Left ventricle myocardium superior (tissue), 1 donor: ENCODE measurements at regions not wholly inside any gene's neighbourhood (a gene's known extent, or its start where the extent isn't known, plus 50 kb on each side); places are given as distances from the start of the nearest gene placed in this dataset.
"Not testable (repeated sequence)": the region's sequence is repeated elsewhere in the genome, so short reads cannot be mapped to it uniquely, and the experiment has no call there.

ENCODE experiments used
- ATAC-seq: fragments of 200-7000 bp; cut with Tn5 transposase; one replicate; pipeline ENCODE4 v1.9.1; 2020; ENCODE audit warnings: mild to moderate bottlenecking, moderate library complexity
- DNase-seq: peaks from one replicate; pipeline ENCODE4 v3.0.0-alpha.2; 2020
- intact Hi-C: fragments of 100-400 bp; cut with micrococcal nuclease; formaldehyde crosslinking; loops from one replicate; pipeline ENCODE4 v1.11.0; 2022
- donor health status: DM: no; HTN: yes; CAD: no; lungs with severe emphysema.

DNA sequence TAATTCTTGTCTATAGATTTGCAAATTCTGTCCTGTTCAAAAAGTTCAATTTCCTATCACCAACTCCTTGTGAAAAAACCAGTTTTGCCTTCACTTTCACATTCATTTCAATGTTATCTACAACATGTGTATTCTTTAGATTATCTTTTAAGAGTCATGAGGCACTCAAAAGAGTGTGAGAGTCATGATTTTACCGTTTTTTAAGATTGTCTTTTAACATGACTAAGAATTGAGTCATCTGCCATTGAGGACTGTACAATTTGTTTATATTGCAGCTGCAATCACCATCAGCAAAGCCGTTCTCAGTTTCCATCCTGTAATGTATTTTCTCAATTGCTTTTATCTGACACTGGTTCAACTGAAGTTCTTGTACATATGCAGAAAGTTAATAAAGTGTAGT is 275.8 kb downstream of the LNPK start:
- ATAC-seq (no peak), DNase-seq (no peak)
- intact Hi-C loops = no loop called here

DNA sequence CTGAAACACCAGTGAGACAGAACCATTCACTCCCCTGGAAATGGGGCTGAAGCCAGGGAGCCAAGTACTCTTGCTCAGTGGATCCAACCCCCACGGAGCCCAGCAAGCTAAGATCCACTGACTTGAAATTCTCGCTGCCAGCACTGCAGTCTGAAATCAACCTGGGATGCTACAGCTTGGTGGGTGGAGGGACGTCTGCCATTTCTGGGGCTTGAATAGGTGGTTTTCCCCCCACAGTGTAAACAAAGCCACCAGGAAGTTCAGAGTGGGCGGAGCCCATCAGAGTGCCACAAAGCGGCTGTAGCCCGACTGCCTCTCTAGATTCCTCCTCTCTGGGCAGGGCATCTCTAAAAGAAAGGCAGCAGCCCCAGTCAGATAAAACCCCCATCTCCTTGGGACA is 292.8 kb downstream of the LNPK start:
- ATAC-seq (no peak), DNase-seq (no peak)
- intact Hi-C loops = no loop called here

DNA sequence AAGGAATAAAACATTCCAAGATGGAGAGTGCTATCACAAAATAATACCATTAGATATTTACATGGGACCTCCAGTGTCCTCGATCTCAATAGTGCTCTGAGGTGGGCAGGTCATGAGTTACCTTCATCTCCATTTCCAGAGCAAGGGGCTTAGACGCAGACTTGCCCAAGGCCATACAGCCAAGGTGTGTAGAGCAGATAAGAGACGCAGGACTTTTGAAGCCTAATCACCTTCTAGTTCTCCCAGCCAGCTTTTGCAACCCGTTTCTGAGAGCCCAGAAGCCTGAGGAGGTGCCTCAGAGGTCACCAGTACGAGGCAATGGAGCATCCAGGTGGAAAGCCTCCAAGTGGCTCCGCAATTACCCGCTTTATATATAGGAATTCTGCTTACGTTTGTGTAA is 294.7 kb downstream of the LNPK start:
- ATAC-seq = no peak
- DNase-seq = no peak
- intact Hi-C loops = no loop called here

DNA sequence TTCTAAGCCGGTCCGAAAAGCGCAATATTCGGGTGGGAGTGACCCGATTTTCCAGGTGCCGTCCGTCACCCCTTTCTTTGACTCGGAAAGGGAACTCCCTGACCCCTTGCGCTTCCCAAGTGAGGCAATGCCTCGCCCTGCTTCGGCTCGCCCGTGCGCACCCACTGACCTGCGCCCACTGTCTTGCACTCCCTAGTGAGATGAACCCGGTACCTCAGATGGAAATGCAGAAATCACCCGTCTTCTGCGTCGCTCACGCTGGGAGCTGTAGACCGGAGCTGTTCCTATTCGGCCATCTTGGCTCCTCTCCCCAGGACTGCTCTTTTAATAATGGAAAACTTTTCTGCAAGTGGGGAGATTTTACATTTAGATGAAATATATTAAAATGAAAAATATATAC is 297.5 kb downstream of the LNPK start:
- DNase-seq, intact Hi-C loops, ATAC-seq: not testable (repeated sequence)

DNA sequence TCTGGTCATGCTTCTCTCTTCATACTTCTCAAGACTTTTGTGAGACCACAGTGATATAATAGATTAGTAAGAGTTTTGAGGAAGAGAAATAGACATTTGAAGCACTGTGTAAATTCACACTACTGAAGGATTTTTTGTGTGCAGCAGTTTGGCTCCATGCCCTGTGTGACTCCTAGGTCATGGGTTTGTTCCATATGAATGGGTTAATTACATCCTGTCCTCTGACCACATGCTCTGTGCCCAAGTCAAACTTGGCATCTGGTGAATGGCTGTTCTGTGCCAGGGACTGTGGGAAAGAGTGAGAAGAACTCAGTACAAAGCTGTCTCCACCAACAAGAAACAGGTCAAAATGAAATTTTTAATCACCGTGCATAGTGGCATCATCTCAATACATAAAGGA is 304.0 kb downstream of the LNPK start:
- ATAC-seq = no peak
- DNase-seq = no peak
- intact Hi-C loops = no loop called here

DNA sequence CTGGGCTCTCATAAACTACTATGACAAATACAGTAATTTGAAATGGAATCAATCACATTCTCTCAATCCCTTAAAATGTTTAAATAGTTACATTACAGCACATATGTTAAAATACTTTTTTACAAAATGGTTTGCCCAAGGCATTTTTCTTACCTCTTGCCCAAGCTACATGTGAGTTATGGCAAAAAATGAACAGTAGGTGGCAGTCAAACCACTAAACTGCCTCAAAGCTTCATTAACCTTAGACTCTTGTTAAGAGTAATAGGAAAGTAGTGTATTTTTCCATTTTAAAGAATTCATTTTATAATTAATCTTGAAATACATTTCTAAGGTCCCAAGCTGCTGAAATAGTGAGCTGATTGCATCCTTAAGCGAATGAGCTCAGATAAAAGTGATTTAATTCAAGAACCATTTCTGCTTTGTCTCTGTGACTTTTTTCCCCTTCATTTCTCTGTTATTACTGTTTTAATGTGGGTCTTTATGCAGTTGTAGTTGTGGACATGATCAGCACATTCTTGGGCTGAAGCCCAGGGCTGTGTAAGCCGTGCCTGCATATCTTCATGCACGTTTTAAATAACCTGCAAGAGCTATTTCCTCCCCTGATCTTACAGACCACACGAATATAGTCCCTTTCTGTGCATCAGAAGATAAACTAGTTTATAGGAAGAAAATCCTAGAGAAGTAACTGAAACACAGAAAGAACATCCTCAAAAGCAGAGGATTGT is 311.8 kb downstream of the LNPK start:
- peak; percentile 53 for ATAC-seq
- DNase-seq = no peak
- intact Hi-C loops = no loop called here

DNA sequence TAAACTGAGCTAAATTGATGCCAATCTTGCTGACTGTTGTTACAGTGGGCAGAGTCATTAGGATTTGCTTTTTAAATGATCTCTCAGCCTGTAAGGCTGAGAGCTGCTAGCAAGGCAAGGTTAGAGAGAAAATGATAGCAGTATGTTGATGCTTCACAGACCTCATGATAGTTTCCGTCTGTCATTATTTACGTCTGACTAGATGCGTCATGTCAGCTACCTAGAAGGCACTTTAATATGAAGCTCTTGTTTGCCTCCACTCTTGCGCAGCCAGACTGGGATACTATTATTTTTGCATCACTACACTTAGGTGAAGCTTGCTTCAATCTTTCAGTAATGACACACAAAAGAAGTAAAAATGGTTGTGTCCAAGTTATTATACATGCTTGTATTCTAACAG is 313.8 kb downstream of the LNPK start:
- ATAC-seq (no peak), DNase-seq (no peak)
- intact Hi-C loops = no loop called here

DNA sequence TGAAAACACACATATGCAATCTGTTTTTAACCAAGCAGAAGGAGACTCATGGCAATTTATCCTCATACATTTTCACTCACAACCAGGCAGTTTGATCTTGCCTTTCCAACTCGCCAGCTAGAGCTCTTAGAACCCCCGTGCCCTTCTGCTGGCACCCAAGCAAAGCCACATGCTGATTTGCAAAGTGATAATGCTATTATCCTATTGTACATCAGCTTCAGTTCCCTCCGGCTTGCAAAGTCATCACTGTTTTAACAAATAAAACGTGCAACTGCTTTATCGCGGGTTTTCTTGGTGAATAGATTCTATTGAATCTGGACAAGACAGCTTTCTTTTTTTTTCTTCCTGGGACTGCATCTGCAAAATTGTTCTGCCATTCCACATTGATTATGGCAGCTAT is 314.6 kb downstream of the LNPK start:
- DNase-seq (no peak), ATAC-seq (no peak)
- intact Hi-C loops = no loop called here

DNA sequence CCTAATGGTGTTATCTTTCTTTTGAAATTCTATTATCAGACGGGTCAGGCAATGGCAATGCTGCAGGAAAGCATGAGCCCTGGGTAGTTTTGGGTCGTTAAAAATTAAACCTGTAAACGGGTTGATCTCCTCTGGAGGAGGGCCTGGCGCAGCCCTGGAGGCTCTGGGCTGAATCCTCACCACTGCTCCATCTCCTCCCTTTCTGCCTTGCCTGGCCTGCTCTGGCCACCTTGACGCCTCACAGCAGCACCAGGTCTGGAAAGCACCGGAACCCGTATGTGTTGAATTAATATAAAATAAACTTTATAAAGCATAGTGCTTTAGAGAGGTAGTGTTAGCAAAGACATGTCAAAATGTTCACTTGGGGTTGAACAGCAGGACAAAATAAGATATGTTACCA is 316.1 kb downstream of the LNPK start:
- intact Hi-C loops = no loop called here
- no peak for ATAC-seq

DNA sequence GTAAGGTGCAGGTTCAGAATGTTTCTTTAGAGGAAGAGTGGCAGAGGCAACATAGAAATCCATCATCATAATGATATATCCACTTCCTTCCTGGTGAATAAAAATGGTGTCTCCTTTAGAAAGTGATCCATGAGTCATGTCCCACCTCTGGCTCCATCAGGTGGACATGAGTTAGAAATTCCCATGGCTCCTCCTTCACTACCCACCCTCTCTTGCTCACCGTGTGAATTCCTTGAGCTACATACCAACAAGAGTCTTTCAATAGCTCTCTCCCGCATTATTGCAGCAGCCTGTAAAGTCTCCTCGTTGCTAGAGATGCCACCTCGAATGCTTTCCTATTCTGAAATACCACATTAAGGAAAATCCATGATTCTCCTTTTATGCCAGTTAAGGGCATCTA is 317.6 kb downstream of the LNPK start:
- DNase-seq = no peak
- ATAC-seq = no peak
- intact Hi-C loops = loop anchor here (5.0 kb wide), 1 partner anchor 403 kb away; no protein-coding TSS in a partner anchor

More for the DNA sequence above, 316.1 kb downstream of the LNPK start:
- no peak for DNase-seq

DNA sequence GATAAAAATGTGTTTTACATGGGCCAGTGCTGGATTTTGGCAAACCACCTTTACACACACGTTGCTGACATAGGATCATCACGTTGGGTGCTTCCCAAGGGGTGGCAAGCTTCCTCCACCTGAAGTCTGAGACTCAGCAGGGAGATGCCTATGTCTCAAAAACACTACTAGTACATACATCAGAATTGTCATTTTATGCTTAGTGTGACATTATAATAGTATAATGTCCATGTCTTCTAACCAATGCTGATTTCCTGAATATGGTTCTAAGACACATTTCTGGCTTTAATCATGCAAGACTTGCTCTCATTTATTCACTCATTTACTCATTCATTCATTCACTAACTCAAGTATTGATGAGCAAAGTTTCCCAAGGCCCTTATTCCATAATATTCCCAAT is 322.3 kb downstream of the LNPK start:
- DNase-seq = no peak
- ATAC-seq = no peak
- intact Hi-C loops = loop anchor here (5.0 kb wide), 1 partner anchor 408 kb away; no protein-coding TSS in a partner anchor

DNA sequence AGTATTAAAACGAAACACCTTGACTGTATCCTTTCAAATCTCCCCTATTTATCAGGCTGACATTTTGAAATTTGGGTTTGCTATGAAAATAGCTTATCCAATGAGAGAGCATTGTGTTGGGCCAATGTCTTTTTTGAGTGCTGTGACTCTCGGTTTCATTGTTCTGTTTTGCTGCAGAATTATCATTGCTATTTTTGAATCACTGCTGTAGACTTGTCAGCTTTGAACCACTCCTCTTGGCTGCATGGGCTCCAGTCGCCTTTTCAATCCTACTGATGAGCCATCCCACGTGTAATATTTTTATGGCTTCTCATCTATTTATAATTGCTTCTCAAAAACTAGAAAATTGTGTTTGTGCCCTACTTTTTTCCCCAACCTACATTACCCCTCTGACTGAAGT is 322.8 kb downstream of the LNPK start:
- DNase-seq (no peak), ATAC-seq (no peak)
- intact Hi-C loops = no loop called here

DNA sequence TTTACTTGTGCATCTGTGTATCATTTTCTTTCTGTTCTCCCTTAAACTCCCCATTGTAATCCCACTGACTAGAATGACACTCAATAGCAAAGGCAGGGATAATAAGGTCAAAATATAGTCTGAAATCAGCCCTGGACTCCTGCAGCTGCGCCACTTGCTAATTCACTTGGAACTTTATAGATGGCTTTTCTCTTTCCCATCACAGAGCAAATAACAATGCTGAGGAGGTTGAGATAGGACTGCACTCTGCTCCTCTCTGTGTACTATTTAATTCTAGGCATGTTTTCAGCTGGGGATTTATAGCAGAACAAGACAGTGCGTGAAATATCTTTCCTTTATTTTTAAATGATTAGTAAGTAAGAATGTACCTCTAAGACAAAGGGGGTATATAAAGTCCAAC is 324.2 kb downstream of the LNPK start:
- no peak for DNase-seq
- no peak for ATAC-seq
- intact Hi-C loops = no loop called here

DNA sequence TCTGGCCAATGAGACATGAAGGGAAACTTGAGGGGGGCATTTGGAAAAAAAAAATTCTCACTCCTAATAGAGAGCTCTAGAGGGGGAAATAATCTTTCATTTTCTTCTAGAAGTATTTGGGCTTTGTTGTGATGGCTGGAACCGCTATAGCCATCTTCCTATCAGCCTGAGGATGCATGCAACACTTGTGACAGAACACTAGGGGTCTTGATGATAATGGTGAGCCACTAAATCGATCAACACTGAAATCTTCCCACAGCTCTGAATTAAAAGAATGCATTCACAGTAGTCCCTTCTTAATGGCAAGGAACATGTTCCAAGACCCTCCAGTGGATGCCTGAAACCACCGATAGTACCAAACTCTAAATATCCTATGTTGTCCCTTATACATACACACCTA is 325.3 kb downstream of the LNPK start:
- no peak for ATAC-seq
- intact Hi-C loops = no loop called here
- DNase-seq = no peak

DNA sequence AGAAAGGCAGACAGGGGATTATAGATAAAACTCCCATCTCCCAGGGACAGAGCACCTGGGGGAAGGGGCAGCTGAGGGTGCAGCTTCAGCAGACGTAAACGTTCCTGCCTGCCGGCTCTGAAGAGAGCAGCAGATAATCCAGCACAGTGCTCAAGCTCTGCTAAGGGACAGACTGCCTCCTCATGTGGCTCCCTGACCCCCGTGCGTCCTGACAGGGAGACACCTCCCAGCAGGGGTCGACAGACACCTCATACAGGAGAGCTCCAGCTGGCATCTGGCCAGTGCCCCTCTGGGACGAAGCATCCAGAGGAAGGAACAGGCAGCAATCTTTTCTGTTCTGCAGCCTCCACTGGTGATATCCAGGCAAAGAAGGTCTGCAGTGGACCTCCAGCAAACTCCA is 333.3 kb downstream of the LNPK start:
- intact Hi-C loops, ATAC-seq: not testable (repeated sequence)
- peak; percentile 18 for DNase-seq

DNA sequence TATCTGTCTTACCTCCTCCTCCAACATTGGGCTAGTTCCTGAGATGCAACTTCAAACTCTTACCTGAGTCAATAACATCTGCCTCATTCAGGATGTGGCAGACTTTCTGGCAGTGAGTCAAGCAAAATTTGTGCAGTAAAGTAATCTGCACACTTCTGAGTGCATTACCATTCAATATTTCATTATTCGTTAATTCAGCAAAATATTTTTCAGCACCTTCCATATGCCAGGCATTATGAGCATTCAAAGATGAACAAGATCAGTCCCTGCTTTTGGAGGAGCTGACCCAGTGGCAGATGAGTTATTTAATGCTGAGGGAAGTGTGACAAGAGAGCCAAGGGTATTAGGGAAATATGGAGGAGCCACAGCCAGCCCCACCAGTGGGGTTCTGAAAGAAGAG is 339.7 kb downstream of the LNPK start:
- intact Hi-C loops = no loop called here
- DNase-seq = no peak

DNA sequence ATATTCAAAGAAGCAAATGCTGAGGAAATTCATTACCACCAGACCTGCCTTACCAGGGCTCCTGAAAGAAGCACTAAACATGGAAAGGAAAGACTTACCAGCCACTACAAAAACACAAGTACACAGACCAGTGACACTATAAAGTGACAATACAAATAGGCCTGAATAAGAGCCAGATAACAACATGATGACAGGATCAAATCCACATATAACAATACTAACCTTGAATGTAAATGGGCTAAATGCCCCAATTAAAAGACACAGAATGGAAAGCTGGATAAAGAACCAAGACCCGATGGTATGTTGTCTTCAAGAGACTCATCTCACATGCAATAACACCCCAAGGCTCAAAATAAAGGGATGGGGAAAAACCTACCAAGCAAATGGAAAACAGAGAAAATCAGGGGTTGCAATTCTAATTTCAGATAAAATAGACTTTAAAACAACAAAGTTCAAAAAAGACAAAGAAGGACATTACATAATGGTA is 353.4 kb downstream of the LNPK start:
- DNase-seq = no peak
- no peak for ATAC-seq
- intact Hi-C loops = no loop called here

More for the DNA sequence above, 339.7 kb downstream of the LNPK start:
- no peak for ATAC-seq

DNA sequence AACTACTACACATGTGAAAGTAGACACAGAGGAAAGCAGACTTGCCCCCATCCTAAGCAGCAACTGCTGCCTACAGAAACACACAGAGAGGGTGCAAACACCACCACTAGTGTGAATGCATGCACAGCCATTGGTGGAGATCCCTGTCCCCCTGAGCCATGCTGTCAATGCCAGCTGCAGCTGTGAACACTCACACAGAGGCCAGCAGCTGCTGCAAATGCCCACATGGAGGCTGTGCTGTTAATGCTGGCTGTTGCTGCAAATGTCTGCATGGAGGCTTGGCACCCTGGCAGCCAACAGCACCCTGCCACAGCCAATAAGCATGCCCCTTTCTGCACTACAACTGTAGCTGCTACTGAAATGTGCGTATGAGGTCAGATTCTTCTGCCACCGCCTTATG is 355.0 kb downstream of the LNPK start:
- DNase-seq = no peak
- ATAC-seq = no peak
- intact Hi-C loops = no loop called here

DNA sequence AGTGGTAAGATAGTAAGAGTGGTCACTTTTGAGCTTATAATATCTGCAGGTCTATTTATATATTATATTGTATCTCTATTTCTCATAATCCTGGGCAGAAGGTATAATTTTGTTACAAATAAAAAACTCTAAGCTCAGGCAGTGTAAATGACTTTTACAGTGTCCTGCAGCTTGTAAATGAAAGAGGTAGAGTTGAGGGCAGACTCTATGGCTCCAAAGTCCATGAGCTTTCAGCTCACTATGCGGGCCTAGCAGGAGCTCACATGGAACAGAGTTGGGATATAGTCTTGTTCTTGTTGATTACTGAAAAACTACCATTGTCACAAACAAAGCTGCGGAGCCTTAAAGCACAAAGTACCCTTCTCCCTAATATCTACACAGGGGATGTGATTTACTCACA is 361.4 kb downstream of the LNPK start:
- intact Hi-C loops = no loop called here
- ATAC-seq = no peak
- no peak for DNase-seq

DNA sequence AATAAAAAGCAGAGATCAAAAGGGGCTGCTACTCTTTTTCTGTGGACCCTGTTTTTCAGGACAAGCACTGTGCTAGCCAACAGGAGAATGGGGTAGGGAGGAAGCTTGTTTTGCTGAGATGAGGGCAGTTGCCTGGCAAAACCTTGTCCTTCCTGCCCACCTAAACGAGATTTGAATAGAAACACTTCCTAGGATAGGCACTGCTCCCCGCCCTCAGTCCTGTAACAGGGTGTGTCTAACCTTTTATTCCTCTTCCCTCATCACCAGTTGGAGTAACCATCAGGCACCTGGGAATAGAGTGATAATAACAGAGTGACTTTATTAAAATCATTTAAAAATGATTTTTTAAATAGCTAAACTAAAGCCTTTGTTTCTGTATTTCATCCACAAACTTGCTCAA is 368.8 kb downstream of the LNPK start:
- intact Hi-C loops = no loop called here
- DNase-seq (no peak), ATAC-seq (no peak)

DNA sequence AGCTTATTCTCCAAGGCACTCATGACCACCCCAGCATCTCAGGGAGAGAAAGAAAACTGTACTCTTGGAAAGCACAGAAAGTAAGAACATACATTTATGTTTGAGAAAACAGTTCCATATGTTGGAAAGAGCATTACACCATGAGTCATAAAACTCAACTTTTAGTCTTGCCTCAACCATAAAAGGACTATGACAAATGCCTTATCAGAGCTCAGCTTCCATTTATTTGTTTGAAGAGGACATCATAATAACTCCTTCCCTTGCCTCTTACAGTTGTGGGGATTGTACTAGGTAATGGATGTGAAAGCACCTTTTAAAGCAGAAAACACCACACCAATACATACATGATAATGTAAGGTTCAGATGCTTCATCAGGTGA is 370.8 kb downstream of the LNPK start:
- DNase-seq (no peak), ATAC-seq (no peak)
- intact Hi-C loops = no loop called here
